HG03342 (cell line): ENCODE measurements at regions not wholly inside any gene's neighbourhood (a gene's known extent, or its start where the extent isn't known, plus 50 kb on each side); places are given as distances from the start of the nearest gene placed in this dataset.
"Not testable (repeated sequence)": the region's sequence is repeated elsewhere in the genome, so short reads cannot be mapped to it uniquely, and the experiment has no call there.

Experiments
- ATAC-seq: cut with Tn5 transposase; IDR thresholded peaks from one replicate; pipeline ENCODE4 v1.9.1; 2021; ENCODE audit warnings: mild to moderate bottlenecking, moderate library complexity; ENCODE audit not compliant: unreplicated experiment

- ATAC-seq: no peak
Measured at GRCh38 chr6:66599541-66599940, 892.5 kb upstream of the EYS start.

GRCh38 chr6:66578362-66578761 lies 871.3 kb upstream of the EYS start:
- no peak for ATAC-seq

- no peak for ATAC-seq
Measured at GRCh38 chr6:66568271-66568670, 861.2 kb upstream of the EYS start.

GRCh38 chr6:66561479-66561878 lies 854.5 kb upstream of the EYS start:
- ATAC-seq: no peak

GRCh38 chr6:66558189-66558588 lies 851.2 kb upstream of the EYS start:
- ATAC-seq: peak; percentile 68

- no peak for ATAC-seq
Measured at GRCh38 chr6:66556936-66557335, 849.9 kb upstream of the EYS start.

- no peak for ATAC-seq
Measured at GRCh38 chr6:66555082-66555481, 848.1 kb upstream of the EYS start.

- ATAC-seq: no peak
Measured at GRCh38 chr6:66553441-66553840, 846.4 kb upstream of the EYS start.

- ATAC-seq: no peak
Measured at GRCh38 chr6:66538551-66539135, 831.6 kb upstream of the EYS start.

- ATAC-seq: no peak
Measured at GRCh38 chr6:66533921-66534404, 826.9 kb upstream of the EYS start.

- no peak for ATAC-seq
Measured at GRCh38 chr6:66526061-66526460, 819.0 kb upstream of the EYS start.

- ATAC-seq: no peak
Measured at GRCh38 chr6:66522864-66523263, 815.8 kb upstream of the EYS start.

- no peak for ATAC-seq
Measured at GRCh38 chr6:66516377-66516776, 809.4 kb upstream of the EYS start.

- ATAC-seq: no peak
Measured at GRCh38 chr6:66508433-66508832, 801.4 kb upstream of the EYS start.

GRCh38 chr6:66499851-66500250 lies 792.8 kb upstream of the EYS start:
- ATAC-seq: no peak

- ATAC-seq: peak; percentile 65
Measured at GRCh38 chr6:66496659-66497058, 789.6 kb upstream of the EYS start.

- ATAC-seq: not testable (repeated sequence)
Measured at GRCh38 chr6:66494643-66495042, 787.6 kb upstream of the EYS start.

GRCh38 chr6:66489269-66489987 lies 782.4 kb upstream of the EYS start:
- no peak for ATAC-seq

GRCh38 chr6:66481216-66481615 lies 774.2 kb upstream of the EYS start:
- no peak for ATAC-seq

- no peak for ATAC-seq
Measured at GRCh38 chr6:66478705-66479104, 771.7 kb upstream of the EYS start.

GRCh38 chr6:66435321-66435720 lies 728.3 kb upstream of the EYS start:
- ATAC-seq: no peak

- no peak for ATAC-seq
Measured at GRCh38 chr6:66429210-66429609, 722.2 kb upstream of the EYS start.

- no peak for ATAC-seq
Measured at GRCh38 chr6:66423047-66423446, 716.0 kb upstream of the EYS start.
